GM12872 (cell line): ENCODE measurements at regions not wholly inside any gene's neighbourhood (a gene's known extent, or its start where the extent isn't known, plus 50 kb on each side); places are given as distances from the start of the nearest gene placed in this dataset.

Experiments used
- CTCF ChIP-seq: IDR thresholded peaks from 3 replicates; pipeline ENCODE4 v1.5.1; 2011; ENCODE audit warnings: low read depth, mild to moderate bottlenecking, low read length, moderate library complexity; ENCODE audit not compliant: insufficient read depth

- no peak for TF ChIP-seq CTCF
These were observed 567.1 kb downstream of the TLR4 start for GRCh38 chr9:118271331-118271730.

GRCh38 chr9:118271936-118272335 lies 567.7 kb downstream of the TLR4 start:
- no peak for TF ChIP-seq CTCF

- TF ChIP-seq CTCF: no peak
These were observed 568.8 kb downstream of the TLR4 start for GRCh38 chr9:118273048-118273447.

- TF ChIP-seq CTCF: no peak
These were observed 572.6 kb downstream of the TLR4 start for GRCh38 chr9:118276784-118277183.

- TF ChIP-seq CTCF: no peak
These were observed 577.6 kb downstream of the TLR4 start for GRCh38 chr9:118281772-118282171.

GRCh38 chr9:118283488-118283887 lies 579.3 kb downstream of the TLR4 start:
- TF ChIP-seq CTCF: no peak

GRCh38 chr9:118290116-118290515 lies 585.9 kb downstream of the TLR4 start:
- TF ChIP-seq CTCF: no peak

GRCh38 chr9:118295413-118295812 lies 591.2 kb downstream of the TLR4 start:
- no peak for TF ChIP-seq CTCF
